Smooth muscle cell (in vitro differentiated cells): ENCODE measurements at regions not wholly inside any gene's neighbourhood (a gene's known extent, or its start where the extent isn't known, plus 50 kb on each side); places are given as distances from the start of the nearest gene placed in this dataset.

Experiments
- DNase-seq: peaks from one replicate; lab custom pipeline; 2025; ENCODE audit not compliant: unreplicated experiment; lab: John Stamatoyannopoulos, UW
- H2AFZ ChIP-seq: fragments of 200-600 bp; sonication (generic); 2 replicates; pipeline ENCODE4 v1.6.0; 2016; ENCODE audit warnings: antibody characterized with exemption, low read depth, mild to moderate bottlenecking
- H3F3A ChIP-seq: fragments of 200-600 bp; sonication (generic); 2 replicates; pipeline ENCODE4 v1.6.0; 2017; ENCODE audit warnings: antibody characterized with exemption, low read depth
- H3K27ac ChIP-seq: fragments of 200-600 bp; sonication (generic); 2 replicates; pipeline ENCODE4 v1.5.1; 2016; ENCODE audit warnings: low read depth, mild to moderate bottlenecking
- H3K27me3 ChIP-seq: fragments of 200-600 bp; sonication (generic); 2 replicates; pipeline ENCODE4 v1.6.1; 2016; ENCODE audit warnings: low read depth, mild to moderate bottlenecking
- H3K36me3 ChIP-seq: fragments of 200-600 bp; sonication (generic); 2 replicates; pipeline ENCODE4 v1.5.1; 2016; ENCODE audit warnings: low read depth
- H3K4me1 ChIP-seq: fragments of 200-600 bp; sonication (generic); 2 replicates; pipeline ENCODE4 v1.5.1; 2016; ENCODE audit warnings: low read depth
- H3K4me2 ChIP-seq: fragments of 200-600 bp; sonication (generic); 2 replicates; pipeline ENCODE4 v1.6.0; 2016; ENCODE audit warnings: mild to moderate bottlenecking
- H3K4me3 ChIP-seq: fragments of 200-600 bp; sonication (generic); 2 replicates; pipeline ENCODE4 v1.5.1; 2016; ENCODE audit warnings: mild to moderate bottlenecking
- H3K79me2 ChIP-seq: fragments of 200-600 bp; sonication (generic); 2 replicates; pipeline ENCODE4 v1.6.0; 2016; ENCODE audit warnings: low read depth, mild to moderate bottlenecking
- H3K9ac ChIP-seq: fragments of 200-600 bp; sonication (generic); 2 replicates; pipeline ENCODE4 v1.6.0; 2016; ENCODE audit warnings: low read depth
- H3K9me3 ChIP-seq: fragments of 200-600 bp; sonication (generic); replicated peaks from 2 replicates; pipeline ENCODE4 v1.5.1; 2016; ENCODE audit warnings: low read depth
- H4K20me1 ChIP-seq: fragments of 200-600 bp; sonication (generic); 2 replicates; pipeline ENCODE4 v1.6.0; 2016; ENCODE audit warnings: low read depth
- CTCF ChIP-seq: fragments of 200-600 bp; sonication (generic); IDR thresholded peaks from 2 replicates; pipeline ENCODE4 v1.5.1; 2017; ENCODE audit warnings: borderline replicate concordance, mild to moderate bottlenecking, antibody characterized with exemption; ENCODE audit not compliant: insufficient read depth, poor library complexity, severe bottlenecking
- WGBS: methylation state at CpG from one replicate; pipeline ENCODE4 v1.1.7; 2016; ENCODE audit warnings: low lambda C conversion rate; 5-methylcytosine and 5-hydroxymethylcytosine counted together

GRCh38 chr11:119863851-119864601 lies 135.0 kb upstream of the NECTIN1 start:
- Histone ChIP-seq H3K4me2 (no peak overlapping the region), H3K27ac (no peak overlapping the region), H3K36me3 (no peaks in the 10 kb centered on the region), H3K79me2 (no peaks in the 10 kb centered on the region), H4K20me1 (no peaks in the 10 kb centered on the region), H2AFZ (no peak overlapping the region), H3K9ac (no peak overlapping the region), H3K4me3 (no peak overlapping the region), H3F3A (no peaks in the 10 kb centered on the region), H3K9me3 (no peaks in the 10 kb centered on the region), H3K27me3 (peaks cover 4% of the 10 kb centered on the region), H3K4me1 (no peaks in the 10 kb centered on the region)
- DNase-seq: no peak
- 70% methylated on average over 17 of the region's 17 CpGs for WGBS
- no peak for TF ChIP-seq CTCF

- H4K20me1 ChIP-seq: no peaks in the 10 kb centered on the region
- H3K27me3 ChIP-seq: peaks cover 6% of the 10 kb centered on the region
- no peak overlapping the region for H3K27ac ChIP-seq
- no peaks in the 10 kb centered on the region for H3K36me3 ChIP-seq
- WGBS: 92% methylated on average over 8 of the region's 8 CpGs
- no peak overlapping the region for H3K9ac ChIP-seq
- H3K4me2 ChIP-seq: no peak overlapping the region
- no peaks in the 10 kb centered on the region for H3K9me3 ChIP-seq
- H3K4me3 ChIP-seq: no peak overlapping the region
- H2AFZ ChIP-seq: no peak overlapping the region
- no peaks in the 10 kb centered on the region for H3F3A ChIP-seq
- no peaks in the 10 kb centered on the region for H3K4me1 ChIP-seq
- no peaks in the 10 kb centered on the region for H3K79me2 ChIP-seq
- no peak for TF ChIP-seq CTCF
- no peak for DNase-seq
Observed at GRCh38 chr11:119863236-119863635, 134.2 kb upstream of the NECTIN1 start.

- DNase-seq: no peak
- no peaks in the 10 kb centered on the region for H3K36me3 ChIP-seq
Observed at GRCh38 chr11:119861160-119861559, 132.2 kb upstream of the NECTIN1 start.

More at GRCh38 chr11:119861160-119861559, 132.2 kb upstream of the NECTIN1 start:
- Histone ChIP-seq H3F3A (no peaks in the 10 kb centered on the region), H3K9ac (no peak overlapping the region), H4K20me1 (no peaks in the 10 kb centered on the region), H3K27ac (no peak overlapping the region), H3K27me3 (peaks cover 6% of the 10 kb centered on the region), H3K4me3 (no peak overlapping the region), H3K9me3 (no peaks in the 10 kb centered on the region), H3K4me1 (no peaks in the 10 kb centered on the region), H2AFZ (no peak overlapping the region), H3K4me2 (no peak overlapping the region), H3K79me2 (no peaks in the 10 kb centered on the region)
- no peak for TF ChIP-seq CTCF
- 72% methylated on average over 5 of the region's 5 CpGs for WGBS
